SK-N-SH (cell line): ENCODE measurements at regions not wholly inside any gene's neighbourhood (a gene's known extent, or its start where the extent isn't known, plus 50 kb on each side); places are given as distances from the start of the nearest gene placed in this dataset.

Experiments used
- CTCF ChIA-PET: fragments of 300-600, 350-600 bp; formaldehyde crosslinking; extraction: SDS; loops from one replicate; lab custom pipeline; 2021; lab: Yijun Ruan, JAX
- POLR2A ChIA-PET: fragments of 350-600 bp; sonication (Branson Sonifier 250); formaldehyde crosslinking; extraction: SDS; loops from one replicate; lab custom pipeline; 2020; ENCODE audit warnings: antibody characterized with exemption, inconsistent platforms; lab: Yijun Ruan, JAX
- DNase-seq: peaks from one replicate; pipeline ENCODE4 v3.0.0; 2012
- H2AFZ ChIP-seq: fragments of 200-600 bp; sonication (generic); 2 replicates; pipeline ENCODE4 v1.8.1; 2016; ENCODE audit warnings: antibody characterized with exemption, mild to moderate bottlenecking, low read depth
- H3F3A ChIP-seq: fragments of 200-600 bp; sonication (generic); replicated peaks from 2 replicates; pipeline ENCODE3; 2016; ENCODE audit warnings: antibody characterized with exemption, mild to moderate bottlenecking; ENCODE audit not compliant: insufficient read depth
- H3K27ac ChIP-seq, 2 experiments: fragments of 200-500 bp in 1 of 2; fragments of 200-600 bp in 1 of 2; sonication (Bioruptor generic) in 1 of 2; sonication (generic), shearing (Covaris generic) in 1 of 2; 2 replicates each; pipeline versions ENCODE4 v1.5.1 to v1.6.1; 2014 to 2016; ENCODE audit warnings: low read depth in 2 of 2, inconsistent platforms in 1 of 2, low read length in 1 of 2, mild to moderate bottlenecking in 1 of 2, mixed read lengths in 1 of 2
- H3K27me3 ChIP-seq: fragments of 200-600 bp; sonication (generic), shearing (Covaris generic); 2 replicates; pipeline ENCODE4 v1.6.1; 2016; ENCODE audit warnings: mixed run types; ENCODE audit not compliant: insufficient read depth
- H3K36me3 ChIP-seq, 2 experiments: fragments of 200-500 bp in 1 of 2; fragments of 200-600 bp in 1 of 2; sonication (Bioruptor generic) in 1 of 2; sonication (generic) in 1 of 2; replicated peaks in 1 of 2; 2 replicates each; pipeline versions ENCODE3 to v1.5.1; 2014 to 2016; ENCODE audit warnings: low read length in 1 of 2, mild to moderate bottlenecking in 1 of 2; ENCODE audit not compliant: insufficient read depth in 2 of 2, control insufficient read depth in 1 of 2
- H3K4me1 ChIP-seq, 2 experiments: fragments of 200-500 bp in 1 of 2; fragments of 200-600 bp in 1 of 2; sonication (Bioruptor generic) in 1 of 2; sonication (generic), shearing (Covaris generic) in 1 of 2; 2 replicates each; pipeline versions ENCODE4 v1.5.1 to v1.6.1; 2014 to 2016; ENCODE audit warnings: low read depth in 1 of 2, low read length in 1 of 2, mixed run types in 1 of 2; ENCODE audit not compliant: insufficient read depth in 2 of 2, control insufficient read depth in 1 of 2
- H3K4me2 ChIP-seq: fragments of 200-600 bp; sonication (generic), shearing (Covaris generic); 2 replicates; pipeline ENCODE4 v1.6.1; 2017; ENCODE audit warnings: mixed run types
- H3K4me3 ChIP-seq, 2 experiments: fragments of 200-500 bp in 1 of 2; fragments of 200-600 bp in 1 of 2; sonication (Bioruptor generic) in 1 of 2; sonication (generic), shearing (Covaris generic) in 1 of 2; 2 replicates each; pipeline versions ENCODE4 v1.5.1 to v1.8.1; 2014 to 2016; ENCODE audit warnings: low read depth in 2 of 2, inconsistent platforms in 1 of 2, low read length in 1 of 2, mild to moderate bottlenecking in 1 of 2, mixed read lengths in 1 of 2, moderate library complexity in 1 of 2
- H3K79me2 ChIP-seq: fragments of 200-600 bp; sonication (generic); 2 replicates; pipeline ENCODE4 v1.8.1; 2017; ENCODE audit warnings: mild to moderate bottlenecking; ENCODE audit not compliant: insufficient read depth
- H3K9ac ChIP-seq: fragments of 200-600 bp; sonication (generic); 2 replicates; pipeline ENCODE4 v1.6.1; 2017; ENCODE audit warnings: mixed run types
- H3K9me2 ChIP-seq: fragments of 200-600 bp; sonication (generic); 2 replicates; pipeline ENCODE4 v1.6.1; 2017; ENCODE audit warnings: mixed run types
- H3K9me3 ChIP-seq: fragments of 200-600 bp; sonication (generic); 2 replicates; pipeline ENCODE4 v1.6.1; 2017; ENCODE audit warnings: mixed run types, mild to moderate bottlenecking, moderate library complexity
- H4K20me1 ChIP-seq: fragments of 200-600 bp; sonication (generic); 2 replicates; pipeline ENCODE4 v1.6.1; 2017; ENCODE audit warnings: mild to moderate bottlenecking, mixed run types; ENCODE audit not compliant: insufficient read depth
- CHD2 ChIP-seq: fragments of 150-350 bp; IDR thresholded peaks from 2 replicates; pipeline ENCODE4 v1.6.1; 2018; ENCODE audit warnings: low read length; ENCODE audit not compliant: partially characterized antibody
- EP300 ChIP-seq, 2 experiments: IDR thresholded peaks; 2 replicates each; pipeline versions ENCODE4 v1.4.0 to v1.6.1; 2012; ENCODE audit warnings: borderline replicate concordance in 1 of 2, low read depth in 1 of 2, low read length in 1 of 2
- FOSL2 ChIP-seq: IDR thresholded peaks from 2 replicates; pipeline ENCODE4 v1.4.0; 2012; ENCODE audit warnings: low read depth, mild to moderate bottlenecking, moderate library complexity, borderline replicate concordance
- FOXM1 ChIP-seq: IDR thresholded peaks from 2 replicates; pipeline ENCODE4 v1.4.0; 2012; ENCODE audit warnings: low read depth, mild to moderate bottlenecking
- GABPA ChIP-seq: IDR thresholded peaks from 2 replicates; pipeline ENCODE4 v1.4.0; 2012; ENCODE audit warnings: low read depth, mild to moderate bottlenecking
- GATA2 ChIP-seq: sonication (generic); formaldehyde crosslinking; IDR thresholded peaks from 2 replicates; pipeline ENCODE4 v1.5.0; 2020; ENCODE audit warnings: mild to moderate bottlenecking, missing genetic modification reagents
- MEF2A ChIP-seq: IDR thresholded peaks from 2 replicates; pipeline ENCODE4 v1.4.0; 2012; ENCODE audit warnings: low read depth, borderline replicate concordance
- NFIC ChIP-seq: IDR thresholded peaks from 2 replicates; pipeline ENCODE4 v1.4.0; 2012; ENCODE audit warnings: borderline replicate concordance
- NRF1 ChIP-seq: IDR thresholded peaks from 2 replicates; pipeline ENCODE4 v1.6.1; 2012; ENCODE audit warnings: low read depth, mild to moderate bottlenecking, low read length
- RAD21 ChIP-seq: IDR thresholded peaks from 2 replicates; pipeline ENCODE4 v1.6.1; 2012; ENCODE audit warnings: mild to moderate bottlenecking, low read length
- RFX5 ChIP-seq: IDR thresholded peaks from 2 replicates; pipeline ENCODE4 v1.6.1; 2012; ENCODE audit warnings: mild to moderate bottlenecking, improper control_type of control experiment, low read length
- RXRA ChIP-seq: IDR thresholded peaks from 2 replicates; pipeline ENCODE4 v1.4.0; 2012; ENCODE audit warnings: low read depth, mild to moderate bottlenecking, borderline replicate concordance
- SMC3 ChIP-seq: IDR thresholded peaks from 2 replicates; pipeline ENCODE4 v1.6.1; 2012; ENCODE audit warnings: low read depth, low read length, improper control_type of control experiment
- TCF12 ChIP-seq: IDR thresholded peaks from 2 replicates; pipeline ENCODE4 v1.4.0; 2012
- TEAD4 ChIP-seq: IDR thresholded peaks from 2 replicates; pipeline ENCODE4 v1.4.0; 2012; ENCODE audit warnings: mild to moderate bottlenecking, borderline replicate concordance; ENCODE audit not compliant: insufficient read depth
- YY1 ChIP-seq: IDR thresholded peaks from 2 replicates; pipeline ENCODE4 v1.4.0; 2012; ENCODE audit warnings: low read depth, mild to moderate bottlenecking
- WGBS: methylation state at CpG from one replicate; pipeline ENCODE4 v1.1.6; 2017; ENCODE audit warnings: low lambda C conversion rate; 5-methylcytosine and 5-hydroxymethylcytosine counted together
- TF ChIP-seq, protein P1 (sequence below): fragments of 150-350 bp; IDR thresholded peaks from 2 replicates; pipeline ENCODE4 v1.6.1; 2016; ENCODE audit warnings: mild to moderate bottlenecking, low read depth, low read length
- TF ChIP-seq, protein P2 (sequence below): IDR thresholded peaks from 2 replicates; pipeline ENCODE4 v1.4.0; 2012; ENCODE audit warnings: low read depth, borderline replicate concordance
- TF ChIP-seq, protein P3 (sequence below): IDR thresholded peaks from 2 replicates; pipeline ENCODE4 v1.6.1; 2012; ENCODE audit warnings: mild to moderate bottlenecking, low read depth, low read length, moderate library complexity
- TF ChIP-seq, protein P4 (sequence below): IDR thresholded peaks from 2 replicates; pipeline ENCODE4 v1.4.0; 2012; ENCODE audit warnings: low read depth

DNA sequence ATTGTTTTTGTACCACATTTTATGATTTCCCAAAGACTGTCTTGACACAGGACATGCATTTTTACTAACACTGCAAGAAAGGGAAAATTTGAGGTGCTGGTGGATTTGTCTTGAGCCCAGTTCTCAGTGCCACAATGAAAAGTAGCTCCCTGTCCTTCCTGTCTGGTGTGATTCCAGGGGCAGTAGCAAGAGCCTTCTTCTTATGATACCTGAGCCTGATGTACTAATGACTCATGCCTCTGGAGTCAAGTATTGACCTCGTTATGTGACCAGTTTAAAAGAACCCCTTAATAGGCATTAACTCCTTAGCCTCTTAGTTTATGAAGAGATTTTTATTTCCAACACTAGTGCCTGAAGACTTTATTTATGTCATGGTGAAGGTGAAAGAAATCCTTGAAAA lies 728.6 kb downstream of the SLC4A3 start:
- no peaks in the 10 kb centered on the region for H4K20me1 ChIP-seq
- no peak overlapping the region for H3K4me3 ChIP-seq
- H3K4me1 ChIP-seq = no peaks in the 10 kb centered on the region
- no peaks in the 10 kb centered on the region for H3K79me2 ChIP-seq
- no peak overlapping the region for H3K27ac ChIP-seq
- no peak overlapping the region for H3K9ac ChIP-seq
- 0% methylated on average over 1 of the region's 1 CpG for WGBS
- DNase-seq = no peak
- no peaks in the 10 kb centered on the region for H3K9me3 ChIP-seq
- no peaks in the 10 kb centered on the region for H3K27me3 ChIP-seq
- no peak for TF ChIP-seq MEF2A
- TF ChIP-seq FOSL2 = no peak
- TF ChIP-seq EP300 (IDR thresholded peaks at IDR 0.05; ENCODE audit: borderline replicate concordance in 1 of 2, low read depth in 1 of 2, low read length in 1 of 2) = no peak
- TF ChIP-seq, all 33 proteins: peak for 0
- Histone ChIP-seq H3K36me3 (no peaks in the 10 kb centered on the region), H3F3A (no peaks in the 10 kb centered on the region), H3K9me2 (no peaks in the 10 kb centered on the region), H2AFZ (no peak overlapping the region), H3K4me2 (no peak overlapping the region)
- CTCF ChIA-PET = interaction anchor here (1.1 kb wide), 1 partner anchor 519 kb away, joined by 3 read pairs; no protein-coding TSS in a partner anchor
- POLR2A ChIA-PET = no interaction called here

DNA sequence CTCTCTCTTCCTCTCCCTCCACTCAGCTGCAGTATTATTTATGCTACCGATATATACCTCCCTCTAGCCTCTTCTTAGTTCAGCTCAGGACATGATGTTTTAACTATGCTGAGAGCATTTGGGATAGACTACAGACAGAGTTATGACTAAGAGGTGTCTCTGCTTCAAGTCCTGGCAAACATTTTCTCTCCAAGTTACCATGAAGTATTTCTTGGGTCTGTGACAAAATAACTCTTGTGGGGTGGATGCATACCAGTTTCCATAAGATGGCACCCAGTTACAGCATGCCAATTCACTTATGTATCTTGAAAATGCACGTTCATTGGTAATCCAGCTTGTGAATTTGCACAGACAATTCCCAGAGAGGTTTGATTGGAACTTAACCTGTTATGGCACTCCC lies 737.6 kb downstream of the SLC4A3 start:
- no peaks in the 10 kb centered on the region for H3K36me3 ChIP-seq
- H3F3A ChIP-seq = peaks cover 5% of the 10 kb centered on the region
- H3K9me2 ChIP-seq = no peaks in the 10 kb centered on the region
- H3K79me2 ChIP-seq = no peaks in the 10 kb centered on the region
- H3K4me1 ChIP-seq = no peaks in the 10 kb centered on the region
- no peaks in the 10 kb centered on the region for H3K9me3 ChIP-seq
- H4K20me1 ChIP-seq = no peaks in the 10 kb centered on the region
- 15% methylated on average over 2 of the region's 2 CpGs for WGBS
- no peak overlapping the region for H3K4me3 ChIP-seq
- H3K27me3 ChIP-seq = no peaks in the 10 kb centered on the region
- ChIA-PET POLR2A (no interaction called here), CTCF (interaction anchor here (1.2 kb wide), 1 partner anchor 59 kb away, joined by 3 read pairs; no protein-coding TSS in a partner anchor)
- no peak overlapping the region for H3K9ac ChIP-seq
- H3K27ac ChIP-seq = peak overlapping the region in 1 of 2 experiments; percentile 61; a peak in 2 of 4 replicates
- DNase-seq = no peak
- H2AFZ ChIP-seq = peak overlapping the region; percentile 61; the same call in 1 of the 2 replicates
- no peak overlapping the region for H3K4me2 ChIP-seq
- TF ChIP-seq SMC3 = no peak
- peak; percentile 26; the same call in 1 of the 2 replicates for TF ChIP-seq FOSL2
- peak; percentile 26; the same call in 1 of the 2 replicates for TF ChIP-seq RXRA
- TF ChIP-seq, protein P1, sequence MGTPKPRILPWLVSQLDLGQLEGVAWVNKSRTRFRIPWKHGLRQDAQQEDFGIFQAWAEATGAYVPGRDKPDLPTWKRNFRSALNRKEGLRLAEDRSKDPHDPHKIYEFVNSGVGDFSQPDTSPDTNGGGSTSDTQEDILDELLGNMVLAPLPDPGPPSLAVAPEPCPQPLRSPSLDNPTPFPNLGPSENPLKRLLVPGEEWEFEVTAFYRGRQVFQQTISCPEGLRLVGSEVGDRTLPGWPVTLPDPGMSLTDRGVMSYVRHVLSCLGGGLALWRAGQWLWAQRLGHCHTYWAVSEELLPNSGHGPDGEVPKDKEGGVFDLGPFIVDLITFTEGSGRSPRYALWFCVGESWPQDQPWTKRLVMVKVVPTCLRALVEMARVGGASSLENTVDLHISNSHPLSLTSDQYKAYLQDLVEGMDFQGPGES = no peak
- no peak for TF ChIP-seq FOXM1
- peak in 1 of 2 experiments; percentile 32; a peak in 1 of 4 replicates for TF ChIP-seq EP300 (IDR thresholded peaks at IDR 0.05; ENCODE audit: borderline replicate concordance in 1 of 2, low read depth in 1 of 2, low read length in 1 of 2)
- peak; percentile 61; the same call in 1 of the 2 replicates for TF ChIP-seq NFIC
- TF ChIP-seq GATA2 (CRISPR knock-in tag) = no peak
- no peak for TF ChIP-seq NRF1
- no peak for TF ChIP-seq CHD2
- TF ChIP-seq, protein P2, sequence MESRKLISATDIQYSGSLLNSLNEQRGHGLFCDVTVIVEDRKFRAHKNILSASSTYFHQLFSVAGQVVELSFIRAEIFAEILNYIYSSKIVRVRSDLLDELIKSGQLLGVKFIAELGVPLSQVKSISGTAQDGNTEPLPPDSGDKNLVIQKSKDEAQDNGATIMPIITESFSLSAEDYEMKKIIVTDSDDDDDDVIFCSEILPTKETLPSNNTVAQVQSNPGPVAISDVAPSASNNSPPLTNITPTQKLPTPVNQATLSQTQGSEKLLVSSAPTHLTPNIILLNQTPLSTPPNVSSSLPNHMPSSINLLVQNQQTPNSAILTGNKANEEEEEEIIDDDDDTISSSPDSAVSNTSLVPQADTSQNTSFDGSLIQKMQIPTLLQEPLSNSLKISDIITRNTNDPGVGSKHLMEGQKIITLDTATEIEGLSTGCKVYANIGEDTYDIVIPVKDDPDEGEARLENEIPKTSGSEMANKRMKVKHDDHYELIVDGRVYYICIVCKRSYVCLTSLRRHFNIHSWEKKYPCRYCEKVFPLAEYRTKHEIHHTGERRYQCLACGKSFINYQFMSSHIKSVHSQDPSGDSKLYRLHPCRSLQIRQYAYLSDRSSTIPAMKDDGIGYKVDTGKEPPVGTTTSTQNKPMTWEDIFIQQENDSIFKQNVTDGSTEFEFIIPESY = no peak
- TF ChIP-seq GABPA = no peak
- TF ChIP-seq TEAD4 = peak; percentile 32; the same call in 1 of the 2 replicates
- peak; percentile 62 for TF ChIP-seq TCF12
- no peak for TF ChIP-seq YY1
- no peak for TF ChIP-seq RAD21
- TF ChIP-seq RFX5 = no peak
- TF ChIP-seq, protein P3, sequence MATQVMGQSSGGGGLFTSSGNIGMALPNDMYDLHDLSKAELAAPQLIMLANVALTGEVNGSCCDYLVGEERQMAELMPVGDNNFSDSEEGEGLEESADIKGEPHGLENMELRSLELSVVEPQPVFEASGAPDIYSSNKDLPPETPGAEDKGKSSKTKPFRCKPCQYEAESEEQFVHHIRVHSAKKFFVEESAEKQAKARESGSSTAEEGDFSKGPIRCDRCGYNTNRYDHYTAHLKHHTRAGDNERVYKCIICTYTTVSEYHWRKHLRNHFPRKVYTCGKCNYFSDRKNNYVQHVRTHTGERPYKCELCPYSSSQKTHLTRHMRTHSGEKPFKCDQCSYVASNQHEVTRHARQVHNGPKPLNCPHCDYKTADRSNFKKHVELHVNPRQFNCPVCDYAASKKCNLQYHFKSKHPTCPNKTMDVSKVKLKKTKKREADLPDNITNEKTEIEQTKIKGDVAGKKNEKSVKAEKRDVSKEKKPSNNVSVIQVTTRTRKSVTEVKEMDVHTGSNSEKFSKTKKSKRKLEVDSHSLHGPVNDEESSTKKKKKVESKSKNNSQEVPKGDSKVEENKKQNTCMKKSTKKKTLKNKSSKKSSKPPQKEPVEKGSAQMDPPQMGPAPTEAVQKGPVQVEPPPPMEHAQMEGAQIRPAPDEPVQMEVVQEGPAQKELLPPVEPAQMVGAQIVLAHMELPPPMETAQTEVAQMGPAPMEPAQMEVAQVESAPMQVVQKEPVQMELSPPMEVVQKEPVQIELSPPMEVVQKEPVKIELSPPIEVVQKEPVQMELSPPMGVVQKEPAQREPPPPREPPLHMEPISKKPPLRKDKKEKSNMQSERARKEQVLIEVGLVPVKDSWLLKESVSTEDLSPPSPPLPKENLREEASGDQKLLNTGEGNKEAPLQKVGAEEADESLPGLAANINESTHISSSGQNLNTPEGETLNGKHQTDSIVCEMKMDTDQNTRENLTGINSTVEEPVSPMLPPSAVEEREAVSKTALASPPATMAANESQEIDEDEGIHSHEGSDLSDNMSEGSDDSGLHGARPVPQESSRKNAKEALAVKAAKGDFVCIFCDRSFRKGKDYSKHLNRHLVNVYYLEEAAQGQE = no peak
- TF ChIP-seq, protein P4, sequence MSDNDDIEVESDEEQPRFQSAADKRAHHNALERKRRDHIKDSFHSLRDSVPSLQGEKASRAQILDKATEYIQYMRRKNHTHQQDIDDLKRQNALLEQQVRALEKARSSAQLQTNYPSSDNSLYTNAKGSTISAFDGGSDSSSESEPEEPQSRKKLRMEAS = no peak
